Liver (tissue), 8 donors: ENCODE measurements at regions not wholly inside any gene's neighbourhood (a gene's known extent, or its start where the extent isn't known, plus 50 kb on each side); places are given as distances from the start of the nearest gene placed in this dataset.

ENCODE experiments used
- DNase-seq: peaks from one replicate; pipeline ENCODE4 v3.0.0-alpha.2; 2017; ENCODE audit warnings: low spot score
- H3K27ac ChIP-seq, 2 donors: one replicate each; pipeline ENCODE4 v1.7.0; 2013; ENCODE audit warnings: inconsistent platforms in 2 of 2, low read length in 2 of 2, control low read depth in 1 of 2, low read depth in 1 of 2, mild to moderate bottlenecking in 1 of 2
- H3K27me3 ChIP-seq, 4 donors: one replicate each; pipeline versions ENCODE4 v1.6.1 to v1.7.0; 2013; ENCODE audit warnings: low read length in 3 of 4, inconsistent platforms in 1 of 4, mild to moderate bottlenecking in 1 of 4, moderate library complexity in 1 of 4; ENCODE audit not compliant: control insufficient read depth in 4 of 4, insufficient read depth in 4 of 4
- H3K36me3 ChIP-seq, 4 donors: one replicate each; pipeline versions ENCODE4 v1.6.1 to v1.7.0; 2013; ENCODE audit warnings: low read length in 3 of 4, mild to moderate bottlenecking in 3 of 4, low read depth in 1 of 4, moderate library complexity in 1 of 4; ENCODE audit not compliant: control insufficient read depth in 4 of 4, insufficient read depth in 3 of 4
- H3K4me1 ChIP-seq, 4 donors: one replicate each; pipeline versions ENCODE4 v1.6.1 to v1.7.0; 2013; ENCODE audit warnings: low read length in 3 of 4, mild to moderate bottlenecking in 3 of 4, moderate library complexity in 1 of 4; ENCODE audit not compliant: control insufficient read depth in 4 of 4, insufficient read depth in 4 of 4
- H3K4me3 ChIP-seq, 3 donors: one replicate each; pipeline versions ENCODE4 v1.6.1 to v1.7.0; 2013; ENCODE audit warnings: low read length in 3 of 3, control low read depth in 1 of 3, low read depth in 1 of 3, mild to moderate bottlenecking in 1 of 3
- H3K9ac ChIP-seq, 2 donors: one replicate each; pipeline ENCODE4 v1.7.0; 2013; ENCODE audit warnings: low read length in 2 of 2, mild to moderate bottlenecking in 2 of 2, moderate library complexity in 2 of 2, control low read depth in 1 of 2, low read depth in 1 of 2
- H3K9me3 ChIP-seq, 4 donors: one replicate each; pipeline versions ENCODE4 v1.6.1 to v1.7.0; 2013; ENCODE audit warnings: low read length in 3 of 4; ENCODE audit not compliant: control insufficient read depth in 4 of 4
- CTCF ChIP-seq: fragments of 150-350 bp; IDR thresholded peaks from 2 replicates; pipeline ENCODE4 v1.5.1; 2017; ENCODE audit warnings: improper control_type of control experiment, low read depth, low read length; ENCODE audit not compliant: missing input control
- EGR1 ChIP-seq, 2 donors: IDR thresholded peaks; 2 replicates each; pipeline ENCODE4 v1.6.1; 2016 to 2018; ENCODE audit warnings: antibody characterized with exemption in 2 of 2, low read depth in 2 of 2
- FOXA1 ChIP-seq: IDR thresholded peaks from 2 replicates; pipeline ENCODE4 v1.6.1; 2016; ENCODE audit warnings: antibody characterized with exemption
- FOXA2 ChIP-seq: IDR thresholded peaks from 2 replicates; pipeline ENCODE4 v1.6.1; 2016; ENCODE audit warnings: antibody characterized with exemption
- GABPA ChIP-seq, 2 donors: IDR thresholded peaks in 1 of 2; conservative IDR thresholded peaks in 1 of 2; 2 replicates each; pipeline ENCODE4 v1.6.1; 2016; ENCODE audit warnings: antibody characterized with exemption in 2 of 2, mild to moderate bottlenecking in 1 of 2, moderate library complexity in 1 of 2
- HNF4A ChIP-seq, 2 donors: conservative IDR thresholded peaks; 2 replicates each; pipeline ENCODE4 v1.6.1; 2016; ENCODE audit warnings: antibody characterized with exemption in 2 of 2, mild to moderate bottlenecking in 2 of 2
- HNF4G ChIP-seq: IDR thresholded peaks from 2 replicates; pipeline ENCODE4 v1.6.1; 2016; ENCODE audit warnings: antibody characterized with exemption
- JUND ChIP-seq, 2 donors: IDR thresholded peaks; 2 replicates each; pipeline ENCODE4 v1.6.1; 2016; ENCODE audit warnings: antibody characterized with exemption in 2 of 2
- MAX ChIP-seq: IDR thresholded peaks from 2 replicates; pipeline ENCODE4 v1.6.1; 2016; ENCODE audit warnings: antibody characterized with exemption
- NR2F2 ChIP-seq: IDR thresholded peaks from 2 replicates; pipeline ENCODE4 v1.6.1; 2016; ENCODE audit warnings: antibody characterized with exemption
- RAD21 ChIP-seq, 2 donors: IDR thresholded peaks; 2 replicates each; pipeline ENCODE4 v1.6.1; 2016; ENCODE audit warnings: antibody characterized with exemption in 2 of 2, mild to moderate bottlenecking in 2 of 2
- RXRA ChIP-seq, 2 donors: IDR thresholded peaks; 2 replicates each; pipeline ENCODE4 v1.6.1; 2017 to 2018; ENCODE audit warnings: antibody characterized with exemption in 2 of 2, mild to moderate bottlenecking in 1 of 2
- SP1 ChIP-seq: IDR thresholded peaks from 2 replicates; pipeline ENCODE4 v1.6.1; 2018; ENCODE audit warnings: antibody characterized with exemption, mild to moderate bottlenecking
- TAF1 ChIP-seq: conservative IDR thresholded peaks from 2 replicates; pipeline ENCODE4 v1.6.1; 2016; ENCODE audit warnings: antibody characterized with exemption, mild to moderate bottlenecking
- WGBS: extraction: QIAGEN DNeasy Blood & Tissue Kit; methylation state at CpG from one replicate; pipeline ENCODE4 v1.1.7; 2013; 5-methylcytosine and 5-hydroxymethylcytosine counted together
- TF ChIP-seq, protein P1 (sequence below): IDR thresholded peaks from 2 replicates; pipeline ENCODE4 v1.6.1; 2016; ENCODE audit warnings: antibody characterized with exemption
- TF ChIP-seq, protein P2 (sequence below): IDR thresholded peaks from 2 replicates; pipeline ENCODE4 v1.6.1; 2016; ENCODE audit warnings: antibody characterized with exemption
- donor health status: healthy.
- donor health status: healthy.
- donor health status: healthy.
- donor health status: healthy.
- donor health status: healthy.

GRCh38 chr3:3633761-3634160 is 165.5 kb upstream of the LRRN1 start:
- no peak overlapping the region for H3K4me3 ChIP-seq
- H3K27ac ChIP-seq, result no peak overlapping the region
- H3K4me1 ChIP-seq, result no peaks in the 10 kb centered on the region
- H3K27me3 ChIP-seq, result no peaks in the 10 kb centered on the region
- TF ChIP-seq EGR1 (IDR thresholded peaks at IDR 0.05; ENCODE audit: low read depth in 2 of 2) (no peak), GABPA (IDR thresholded peaks at IDR 0.05 in 1 of 2, conservative IDR thresholded peaks at IDR 0.05 in 1 of 2) (no peak), SP1 (no peak), MAX (no peak), HNF4G (no peak), FOXA1 (no peak), HNF4A (conservative IDR thresholded peaks at IDR 0.05) (no peak), CTCF (no peak), RAD21 (IDR thresholded peaks at IDR 0.05) (no peak), FOXA2 (no peak)
- TF ChIP-seq, protein P1, sequence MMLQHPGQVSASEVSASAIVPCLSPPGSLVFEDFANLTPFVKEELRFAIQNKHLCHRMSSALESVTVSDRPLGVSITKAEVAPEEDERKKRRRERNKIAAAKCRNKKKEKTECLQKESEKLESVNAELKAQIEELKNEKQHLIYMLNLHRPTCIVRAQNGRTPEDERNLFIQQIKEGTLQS, result no peak
- TF ChIP-seq, protein P2, sequence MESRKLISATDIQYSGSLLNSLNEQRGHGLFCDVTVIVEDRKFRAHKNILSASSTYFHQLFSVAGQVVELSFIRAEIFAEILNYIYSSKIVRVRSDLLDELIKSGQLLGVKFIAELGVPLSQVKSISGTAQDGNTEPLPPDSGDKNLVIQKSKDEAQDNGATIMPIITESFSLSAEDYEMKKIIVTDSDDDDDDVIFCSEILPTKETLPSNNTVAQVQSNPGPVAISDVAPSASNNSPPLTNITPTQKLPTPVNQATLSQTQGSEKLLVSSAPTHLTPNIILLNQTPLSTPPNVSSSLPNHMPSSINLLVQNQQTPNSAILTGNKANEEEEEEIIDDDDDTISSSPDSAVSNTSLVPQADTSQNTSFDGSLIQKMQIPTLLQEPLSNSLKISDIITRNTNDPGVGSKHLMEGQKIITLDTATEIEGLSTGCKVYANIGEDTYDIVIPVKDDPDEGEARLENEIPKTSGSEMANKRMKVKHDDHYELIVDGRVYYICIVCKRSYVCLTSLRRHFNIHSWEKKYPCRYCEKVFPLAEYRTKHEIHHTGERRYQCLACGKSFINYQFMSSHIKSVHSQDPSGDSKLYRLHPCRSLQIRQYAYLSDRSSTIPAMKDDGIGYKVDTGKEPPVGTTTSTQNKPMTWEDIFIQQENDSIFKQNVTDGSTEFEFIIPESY, result no peak
- no peaks in the 10 kb centered on the region for H3K9me3 ChIP-seq
- H3K36me3 ChIP-seq, result no peaks in the 10 kb centered on the region
- WGBS, result 78% methylated on average over 2 of the region's 2 CpGs
- no peak overlapping the region for H3K9ac ChIP-seq
- DNase-seq, result no peak

DNA sequence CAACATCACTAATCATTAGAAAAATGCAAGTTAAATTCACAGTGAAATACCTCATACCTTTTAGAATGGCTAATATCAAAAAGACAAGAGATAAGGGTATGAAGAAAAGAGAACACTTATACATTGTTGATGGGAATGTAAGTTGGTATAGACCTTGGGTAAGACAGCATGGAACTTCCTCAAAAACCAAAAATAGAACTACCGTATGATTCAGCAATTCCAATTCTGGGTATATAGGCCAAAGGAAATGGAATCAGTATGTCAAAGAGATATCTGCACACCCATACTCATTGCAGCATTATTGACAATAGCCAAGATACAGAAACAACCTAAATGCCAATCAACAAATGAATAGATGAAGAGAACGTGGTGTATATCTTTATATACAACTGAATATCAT is 166.8 kb upstream of the LRRN1 start:
- no peaks in the 10 kb centered on the region for H3K9me3 ChIP-seq
- H3K4me1 ChIP-seq, result no peaks in the 10 kb centered on the region
- no peaks in the 10 kb centered on the region for H3K27me3 ChIP-seq
- no peak for TF ChIP-seq GABPA (IDR thresholded peaks at IDR 0.05 in 1 of 2, conservative IDR thresholded peaks at IDR 0.05 in 1 of 2)
- no peak for DNase-seq
- WGBS, result 80% methylated on average over 2 of the region's 2 CpGs
- H3K4me3 ChIP-seq, result no peak overlapping the region
- no peaks in the 10 kb centered on the region for H3K36me3 ChIP-seq
- H3K27ac ChIP-seq, result no peak overlapping the region
- no peak overlapping the region for H3K9ac ChIP-seq

GRCh38 chr3:3631114-3631513 is 168.1 kb upstream of the LRRN1 start:
- Histone ChIP-seq H3K4me1 (no peaks in the 10 kb centered on the region), H3K27ac (no peak overlapping the region), H3K36me3 (no peaks in the 10 kb centered on the region), H3K27me3 (no peaks in the 10 kb centered on the region), H3K9ac (no peak overlapping the region), H3K9me3 (no peaks in the 10 kb centered on the region), H3K4me3 (no peak overlapping the region)
- TF ChIP-seq, protein P2, result no peak
- TF ChIP-seq RAD21 (IDR thresholded peaks at IDR 0.05) (no peak), FOXA1 (no peak), RXRA (IDR thresholded peaks at IDR 0.05) (no peak), JUND (IDR thresholded peaks at IDR 0.05) (no peak), GABPA (IDR thresholded peaks at IDR 0.05 in 1 of 2, conservative IDR thresholded peaks at IDR 0.05 in 1 of 2) (no peak), MAX (no peak), NR2F2 (no peak), HNF4G (no peak), CTCF (no peak), TAF1 (no peak), SP1 (no peak), EGR1 (IDR thresholded peaks at IDR 0.05; ENCODE audit: low read depth in 2 of 2) (no peak)
- DNase-seq, result no peak
- WGBS, result 85% methylated on average over 4 of the region's 4 CpGs
